GM21786 (cell line): ENCODE measurements at regions not wholly inside any gene's neighbourhood (a gene's known extent, or its start where the extent isn't known, plus 50 kb on each side); places are given as distances from the start of the nearest gene placed in this dataset.
"Not testable (repeated sequence)": the region's sequence is repeated elsewhere in the genome, so short reads cannot be mapped to it uniquely, and the experiment has no call there.

ENCODE experiments used
- ATAC-seq: cut with Tn5 transposase; IDR thresholded peaks from one replicate; pipeline ENCODE4 v1.9.1; 2021; ENCODE audit not compliant: unreplicated experiment

DNA sequence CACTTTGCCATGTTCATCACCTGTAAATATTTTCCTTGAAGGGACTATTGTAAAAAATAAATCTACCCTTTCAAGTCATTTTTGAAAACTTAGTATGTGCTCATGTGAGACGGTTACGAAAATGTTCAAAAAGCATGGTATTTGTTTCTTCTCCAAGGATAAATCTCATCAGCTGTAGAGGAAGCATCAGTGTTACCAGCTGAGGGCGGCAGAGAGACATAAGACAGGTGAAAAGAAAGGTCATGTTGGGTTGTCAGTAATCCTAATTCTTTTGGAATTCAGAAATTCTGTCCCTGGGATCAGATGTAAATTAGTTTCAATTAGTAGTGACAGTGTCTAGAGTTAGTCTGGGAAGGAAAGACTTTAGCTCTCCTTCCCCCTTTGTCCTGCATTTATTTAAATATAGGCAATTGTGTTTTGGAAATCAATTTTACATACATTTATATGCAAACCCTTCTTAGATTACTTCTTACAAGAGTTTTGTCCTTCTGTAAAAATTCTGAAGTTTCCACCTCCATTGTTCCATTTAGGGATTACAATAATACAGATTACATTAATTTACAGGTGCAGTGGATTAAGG is 791.9 kb upstream of the CDH6 start:
- no peak for ATAC-seq

DNA sequence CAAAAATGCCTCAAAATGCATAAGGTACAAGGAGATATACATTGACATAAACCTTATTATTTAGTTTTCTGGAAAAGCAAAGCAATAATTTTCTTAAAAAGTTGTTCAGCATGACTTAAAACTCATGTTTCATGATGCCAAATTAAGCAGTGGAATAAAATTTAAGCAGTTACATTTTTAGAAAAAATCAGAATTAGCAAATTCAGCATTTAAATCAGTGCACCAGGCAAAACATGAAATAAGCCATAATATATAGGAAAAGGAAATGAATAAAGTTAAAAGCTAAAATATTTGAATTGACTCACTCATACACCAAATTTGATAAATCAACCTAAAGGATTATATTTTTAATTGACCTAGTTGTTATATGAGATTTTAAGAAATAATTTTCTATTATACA is 795.1 kb upstream of the CDH6 start:
- no peak for ATAC-seq

DNA sequence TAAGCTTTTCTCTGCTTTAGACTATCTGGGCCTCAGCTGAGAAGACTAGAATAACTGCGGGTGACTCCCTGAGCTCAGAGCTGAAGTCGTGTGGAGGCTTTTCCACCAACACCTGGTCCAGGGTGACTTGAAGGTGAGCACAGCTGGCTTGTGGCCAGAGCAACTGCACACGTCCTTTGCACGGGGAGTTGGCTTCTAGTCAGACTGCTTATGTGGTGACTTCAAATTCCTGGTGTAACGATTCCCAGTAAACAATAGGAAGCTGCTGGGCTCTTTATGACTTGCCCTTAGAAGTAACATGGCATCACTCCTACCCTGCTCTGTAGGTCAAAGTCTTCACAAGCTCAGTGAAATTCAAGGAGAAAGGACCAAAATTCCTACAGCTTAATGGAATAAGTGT is 800.6 kb upstream of the CDH6 start:
- ATAC-seq = no peak

DNA sequence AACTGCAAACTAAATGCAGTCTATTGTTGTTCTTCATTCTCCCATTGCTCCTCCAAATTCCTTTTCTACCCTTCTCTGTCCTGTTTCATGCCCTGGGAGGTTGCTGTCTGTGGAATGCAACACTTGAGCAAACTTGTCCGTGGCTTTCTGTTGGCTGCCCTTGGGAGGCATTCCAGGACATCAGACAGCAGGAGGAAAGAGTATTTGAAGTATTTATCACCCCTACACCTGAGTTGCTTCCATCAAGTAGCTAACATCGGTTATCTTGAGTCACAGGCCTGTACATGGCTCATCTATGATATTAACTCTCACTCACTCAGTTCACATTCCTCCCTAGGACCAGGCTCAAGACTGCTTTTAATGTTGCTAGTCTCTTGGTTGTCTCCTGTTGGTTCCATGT is 803.4 kb upstream of the CDH6 start:
- no peak for ATAC-seq

DNA sequence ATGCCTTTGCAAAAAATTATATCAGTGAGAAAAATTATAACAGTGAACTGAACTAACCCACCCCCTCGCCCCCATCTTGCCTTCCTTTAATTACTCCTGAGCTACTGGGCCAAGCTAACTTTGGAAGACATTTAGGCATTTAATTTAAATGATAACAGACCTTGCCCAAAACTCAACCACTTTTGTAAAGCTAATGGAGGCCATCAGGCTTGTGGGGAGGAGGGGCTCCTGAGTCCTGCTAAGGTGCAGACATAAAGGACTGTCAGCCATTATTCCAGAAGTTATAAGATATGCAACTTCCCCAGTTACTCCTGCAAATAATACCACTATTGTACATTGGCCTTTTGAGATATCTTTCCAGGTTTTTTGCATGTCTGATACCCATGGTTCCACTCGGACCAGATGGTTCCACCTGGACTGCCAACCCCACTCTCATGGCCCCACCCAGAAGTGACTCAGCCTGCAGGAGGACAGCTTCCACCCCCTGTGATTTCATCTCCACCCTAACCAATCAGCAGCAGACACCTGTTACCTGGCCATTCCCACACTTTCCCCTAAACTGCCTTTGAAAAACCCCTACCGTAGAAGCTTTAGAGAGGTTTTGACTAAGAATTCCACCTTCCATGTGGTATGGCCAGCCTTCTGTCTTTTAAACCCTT is 805.4 kb upstream of the CDH6 start:
- ATAC-seq = no peak

DNA sequence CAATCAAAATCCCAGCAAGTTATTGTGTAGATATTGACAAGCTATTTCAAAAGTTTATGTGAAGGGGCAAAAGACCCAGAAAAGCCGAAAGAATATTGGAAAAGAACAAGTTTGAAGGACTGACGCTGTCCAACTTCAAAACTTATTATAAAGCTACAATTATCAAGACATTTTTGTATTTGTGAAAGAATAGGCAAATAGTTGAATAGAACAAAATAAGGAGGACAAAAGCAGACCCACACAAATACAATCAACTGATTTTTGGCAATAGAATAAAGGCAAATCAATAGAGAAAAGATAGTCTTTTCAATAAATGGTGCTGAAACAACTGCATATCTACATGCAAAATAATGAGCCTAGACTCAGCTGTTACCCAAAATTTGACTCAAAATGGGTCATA is 807.7 kb upstream of the CDH6 start:
- no peak for ATAC-seq

DNA sequence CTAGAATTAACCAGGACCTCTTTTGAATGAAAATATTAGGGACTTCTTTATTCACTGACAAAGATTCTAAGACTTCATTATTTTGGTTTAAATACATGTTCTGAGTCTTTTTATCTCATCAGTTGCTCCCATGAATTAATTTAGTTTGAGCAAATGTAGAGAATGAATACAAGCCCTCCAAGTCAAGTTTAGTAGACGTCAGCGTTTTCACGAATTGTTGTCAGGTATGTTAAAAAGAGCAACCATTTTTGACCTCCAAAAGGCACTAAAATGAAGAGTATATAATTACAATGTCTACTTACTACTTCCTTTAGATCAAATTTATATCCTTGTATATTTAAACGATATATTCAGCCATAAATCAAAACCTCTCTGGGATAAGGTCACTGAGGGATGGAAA is 809.3 kb upstream of the CDH6 start:
- no peak for ATAC-seq

DNA sequence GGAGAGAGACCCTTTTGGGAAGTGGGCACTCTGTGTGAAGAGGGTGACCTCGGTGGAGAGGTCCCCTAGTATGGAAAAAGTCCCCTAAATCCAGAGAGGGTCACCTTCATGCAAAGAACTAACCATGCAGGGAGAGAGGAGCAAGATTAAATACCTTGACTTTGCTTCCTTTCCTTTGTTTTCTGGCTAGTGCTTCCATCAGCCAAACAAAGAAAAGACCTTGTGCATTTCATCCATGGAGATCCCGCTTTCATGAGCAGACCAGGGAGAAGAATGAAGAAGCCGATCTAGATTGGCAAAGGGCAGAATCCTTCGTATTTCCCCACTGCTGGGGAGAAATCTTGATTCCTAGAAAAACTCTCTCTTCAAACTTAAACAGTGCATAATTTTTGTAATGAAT is 813.3 kb upstream of the CDH6 start:
- ATAC-seq = no peak

DNA sequence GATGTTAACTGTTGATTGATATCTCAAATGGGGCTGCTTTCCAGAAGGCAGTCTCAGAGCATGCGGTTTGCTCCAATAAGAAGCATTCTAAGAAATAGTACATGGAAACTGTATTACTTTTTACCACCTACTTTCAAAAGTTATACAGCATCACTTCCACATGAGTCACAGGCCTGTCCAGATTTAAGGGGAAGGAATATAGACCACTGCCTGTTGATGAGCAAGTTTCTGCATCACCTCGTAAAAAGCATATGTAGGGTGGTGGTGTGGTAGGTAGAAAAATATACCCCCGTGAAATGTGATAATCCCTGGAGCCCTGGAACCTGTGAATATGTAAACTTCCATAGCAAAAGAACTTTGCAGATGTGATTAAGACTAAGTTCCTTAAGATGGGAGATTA is 816.6 kb upstream of the CDH6 start:
- no peak for ATAC-seq

DNA sequence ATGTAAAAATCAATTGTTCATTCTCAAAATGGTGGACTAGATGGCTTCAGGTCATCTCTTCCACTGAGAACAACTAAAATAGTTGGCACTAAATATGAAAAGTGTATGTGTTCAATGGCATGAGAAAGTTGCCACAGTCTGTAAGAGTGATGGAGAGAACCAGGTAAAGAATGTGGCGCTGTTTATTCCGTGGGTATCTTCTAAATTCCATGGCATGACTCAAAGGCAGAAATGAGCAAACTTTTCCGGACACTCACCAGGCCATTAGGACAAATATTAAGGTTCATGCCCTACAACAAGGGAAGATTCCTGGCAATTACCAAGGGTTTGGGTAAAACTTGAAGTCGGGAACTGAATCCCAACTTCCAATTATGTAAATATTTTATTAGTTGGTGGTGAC is 825.4 kb upstream of the CDH6 start:
- no peak for ATAC-seq

DNA sequence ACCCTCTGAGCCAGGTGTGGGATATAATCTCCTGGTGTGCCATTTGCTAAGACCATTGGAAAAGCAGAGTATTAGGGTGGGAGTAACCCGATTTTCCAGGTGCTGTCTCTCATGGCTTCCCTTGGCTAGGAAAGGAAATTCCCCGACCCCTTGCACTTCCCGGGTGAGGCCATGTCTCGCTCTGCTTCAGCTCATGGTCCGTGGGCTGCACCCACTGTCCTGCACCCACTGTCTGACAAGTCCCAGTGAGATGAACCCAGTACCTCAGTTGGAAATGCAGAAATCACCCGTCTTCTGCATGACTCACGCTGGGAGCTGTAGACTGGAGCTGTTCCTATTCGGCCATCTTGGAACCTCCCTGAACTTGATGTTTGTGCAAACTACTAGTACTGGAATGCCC is 828.5 kb upstream of the CDH6 start:
- not testable (repeated sequence) for ATAC-seq

DNA sequence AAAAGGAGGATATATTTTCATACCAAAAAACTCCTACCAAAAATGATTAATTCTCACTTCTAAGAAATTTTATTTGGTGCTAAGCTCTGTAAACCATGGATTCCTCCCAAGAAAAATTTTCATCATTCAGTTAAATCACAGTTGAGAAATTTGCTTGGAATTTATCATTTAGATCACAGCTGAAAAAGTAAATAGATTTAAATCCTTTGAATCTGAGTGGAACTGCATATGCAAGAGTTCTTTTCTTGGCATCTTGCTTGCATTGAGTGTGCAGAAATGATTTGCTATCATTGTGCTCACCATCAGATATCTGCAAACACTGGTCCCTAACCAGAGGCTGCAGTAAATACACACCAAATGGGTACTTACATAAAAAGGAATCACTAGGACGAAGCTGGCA is 836.1 kb upstream of the CDH6 start:
- no peak for ATAC-seq

DNA sequence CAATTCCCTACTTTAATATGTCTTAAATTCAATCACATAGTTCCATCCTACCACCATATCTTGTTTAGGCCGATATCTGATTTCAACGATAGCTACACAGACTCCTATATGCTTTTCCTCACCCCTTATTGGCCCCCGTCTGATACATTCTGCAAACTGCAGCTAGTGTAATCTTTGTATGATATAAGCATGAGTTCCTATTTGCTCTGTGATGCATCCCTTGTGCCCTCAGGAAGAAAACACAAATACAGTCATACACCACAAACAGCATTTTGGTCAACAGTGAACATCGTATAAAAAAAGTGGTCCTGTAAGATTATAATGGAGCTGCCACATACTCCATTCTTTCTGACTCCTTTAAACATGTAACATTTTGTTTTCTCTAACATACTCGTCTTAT is 837.8 kb upstream of the CDH6 start:
- no peak for ATAC-seq

DNA sequence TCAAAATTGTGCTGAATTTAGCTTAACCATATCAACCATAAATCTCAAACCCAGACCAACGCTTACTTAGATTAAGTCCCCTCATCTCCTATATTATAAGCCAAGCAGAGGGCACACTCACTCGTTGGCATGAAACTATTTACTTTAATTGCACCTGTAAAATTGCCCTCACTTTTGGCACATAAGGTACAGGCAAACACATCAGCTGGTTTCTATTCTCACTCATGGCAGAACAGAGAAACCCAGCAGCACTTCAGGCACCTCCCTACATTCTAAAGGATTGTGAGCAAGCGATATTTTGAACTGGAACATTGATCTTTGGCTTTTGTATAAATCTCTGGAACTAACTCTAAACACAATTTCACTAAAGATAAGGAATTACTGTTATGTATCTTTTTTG is 845.6 kb upstream of the CDH6 start:
- no peak for ATAC-seq

DNA sequence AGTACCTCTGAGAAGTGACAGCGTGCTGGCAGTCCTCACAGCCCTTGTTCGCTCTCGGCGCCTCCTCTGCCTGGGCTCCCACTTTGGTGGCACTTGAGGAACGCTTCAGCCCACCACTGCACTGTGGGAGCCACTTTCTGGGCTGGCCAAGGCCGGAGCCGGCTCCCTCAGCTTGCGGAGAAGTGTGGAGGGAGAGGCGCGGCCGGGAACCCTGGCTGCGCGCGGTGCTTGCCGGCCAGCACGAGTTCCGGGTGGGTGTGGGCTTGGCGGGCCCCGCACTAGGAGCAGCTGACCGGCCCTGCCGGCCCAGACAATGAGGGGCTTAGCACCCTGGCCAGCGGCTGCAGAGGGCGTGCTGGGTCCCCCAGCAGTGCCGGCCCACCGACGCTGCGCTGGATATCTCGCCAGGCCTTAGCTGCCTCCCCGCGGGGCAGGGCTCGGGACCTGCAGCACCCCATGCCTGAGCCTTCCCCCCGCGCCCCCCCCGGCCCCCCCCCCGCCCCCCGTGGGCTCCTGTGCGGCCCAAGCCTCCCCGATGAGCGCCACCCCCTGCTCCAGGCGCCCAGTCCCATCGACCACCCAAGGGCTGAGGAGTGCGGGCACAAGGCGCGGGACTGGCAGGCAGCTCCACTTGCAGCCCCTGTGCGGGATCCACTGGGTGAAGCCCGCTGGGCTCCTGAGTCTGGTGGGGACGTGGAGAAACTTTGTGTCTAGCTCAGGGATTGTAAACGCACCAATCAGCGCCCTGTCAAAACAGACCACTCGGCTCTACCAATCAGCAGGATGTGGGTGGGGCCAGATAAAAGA is 847.7 kb upstream of the CDH6 start:
- ATAC-seq = not testable (repeated sequence)

DNA sequence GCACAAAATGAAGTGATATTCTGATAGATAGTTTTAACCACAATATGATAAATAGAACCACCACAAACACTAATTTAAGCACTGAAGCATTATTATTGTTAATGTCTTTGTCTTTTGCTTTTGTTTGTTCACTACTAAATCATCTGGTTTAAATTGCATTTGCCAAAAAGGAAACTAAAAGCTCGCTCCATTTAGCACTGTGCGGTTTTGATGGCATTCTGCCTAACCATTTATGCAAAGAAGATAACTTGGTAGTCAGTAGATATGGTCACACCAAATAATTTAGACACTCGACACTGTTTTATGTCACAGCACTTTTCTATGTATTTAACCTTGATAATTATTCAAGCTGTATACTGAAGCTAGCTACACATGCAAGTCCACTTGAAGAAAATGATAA is 849.8 kb upstream of the CDH6 start:
- ATAC-seq = no peak

DNA sequence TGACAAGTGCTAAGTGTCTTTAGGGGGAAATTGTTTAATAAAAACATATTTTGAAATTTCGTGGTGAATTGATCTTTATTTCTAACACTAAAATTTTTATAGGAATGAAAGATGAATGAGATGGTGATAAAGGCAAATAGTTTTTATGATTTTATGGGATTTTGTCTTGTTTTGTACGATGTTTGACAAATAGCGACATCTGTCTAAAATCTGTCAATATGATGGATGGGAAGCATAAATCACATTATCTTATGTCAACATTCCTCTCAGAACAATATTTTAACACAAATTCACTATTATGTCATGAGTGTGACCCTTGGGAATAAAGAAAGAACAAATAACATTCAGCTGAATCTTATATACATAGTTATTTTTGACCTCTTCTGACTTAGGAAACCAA is 852.0 kb upstream of the CDH6 start:
- ATAC-seq = no peak

DNA sequence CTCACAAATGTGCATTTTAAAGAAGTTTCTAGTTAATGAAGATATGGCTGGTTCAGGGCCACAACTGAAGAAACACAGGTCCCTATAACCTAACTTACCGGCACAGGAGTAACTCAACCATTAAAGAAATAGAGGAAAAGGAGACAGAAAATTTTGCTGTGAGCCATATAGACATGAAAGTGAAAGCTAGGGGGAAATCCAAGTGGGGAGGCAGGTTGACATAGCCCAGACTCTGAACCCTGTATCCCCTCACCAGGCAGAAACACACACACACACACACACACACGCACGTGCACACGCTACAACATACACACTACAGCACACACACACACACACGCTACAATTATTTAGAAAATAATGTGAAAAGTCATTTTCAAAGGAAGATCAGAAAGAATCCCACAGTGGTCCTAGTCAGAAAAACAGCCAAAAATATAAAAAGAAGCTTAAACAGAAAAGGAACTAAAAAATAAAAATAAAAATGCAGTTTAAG is 856.4 kb upstream of the CDH6 start:
- ATAC-seq = no peak

DNA sequence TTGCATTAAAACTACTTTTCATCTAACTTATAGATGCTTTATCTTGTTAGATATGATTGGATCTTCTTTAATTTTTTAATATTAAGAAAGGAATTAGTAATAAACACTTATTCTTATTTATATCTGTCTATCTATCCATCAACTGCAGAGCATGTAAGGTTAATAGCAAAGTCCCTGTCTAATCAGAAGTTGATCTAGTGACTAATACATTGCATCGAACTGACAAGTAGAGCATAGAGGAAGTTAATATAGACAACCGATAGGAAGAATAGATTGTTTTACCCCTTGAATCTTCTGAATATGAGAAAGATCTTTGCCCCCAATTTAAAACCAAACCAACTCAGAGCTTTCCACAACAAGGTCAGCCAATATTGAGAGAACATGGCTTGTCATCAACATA is 862.0 kb upstream of the CDH6 start:
- ATAC-seq = no peak

DNA sequence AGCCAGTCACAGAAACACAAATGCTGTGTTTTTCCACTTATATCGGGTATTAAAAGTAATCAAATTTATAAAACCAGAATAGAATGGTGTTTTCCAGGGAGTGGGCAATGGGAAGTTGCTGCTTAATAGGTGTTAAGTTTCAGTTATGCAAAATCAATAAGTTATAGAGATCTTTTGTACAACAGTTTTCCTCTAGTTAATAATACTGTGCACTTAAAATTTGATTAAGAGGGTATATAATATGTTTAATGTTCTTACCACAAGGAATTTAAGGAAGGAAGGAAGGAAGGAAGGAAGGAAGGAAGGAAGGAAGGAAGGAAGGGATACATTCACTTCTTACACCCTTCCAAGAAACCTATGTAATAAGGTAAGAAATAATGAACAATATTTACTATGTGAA is 867.7 kb upstream of the CDH6 start:
- no peak for ATAC-seq

DNA sequence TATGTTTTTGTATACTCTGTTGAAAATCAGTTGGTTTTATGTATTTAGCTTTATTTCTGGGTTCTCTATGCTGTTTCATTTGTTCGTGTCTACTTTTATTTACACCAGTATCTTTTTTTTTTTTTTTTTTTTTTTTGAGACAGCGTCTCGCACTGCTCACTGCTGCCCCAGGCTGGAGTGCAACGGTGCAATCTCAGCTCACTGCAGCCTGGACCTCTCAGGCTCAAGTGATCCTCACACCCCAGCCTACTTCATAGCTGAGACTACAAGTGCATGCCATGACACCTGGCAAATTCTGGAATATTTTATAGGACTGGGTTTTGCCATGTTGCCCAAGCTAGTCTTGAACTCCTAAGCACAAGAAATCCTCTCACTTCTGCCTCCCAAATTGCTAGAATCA is 869.4 kb upstream of the CDH6 start:
- no peak for ATAC-seq

DNA sequence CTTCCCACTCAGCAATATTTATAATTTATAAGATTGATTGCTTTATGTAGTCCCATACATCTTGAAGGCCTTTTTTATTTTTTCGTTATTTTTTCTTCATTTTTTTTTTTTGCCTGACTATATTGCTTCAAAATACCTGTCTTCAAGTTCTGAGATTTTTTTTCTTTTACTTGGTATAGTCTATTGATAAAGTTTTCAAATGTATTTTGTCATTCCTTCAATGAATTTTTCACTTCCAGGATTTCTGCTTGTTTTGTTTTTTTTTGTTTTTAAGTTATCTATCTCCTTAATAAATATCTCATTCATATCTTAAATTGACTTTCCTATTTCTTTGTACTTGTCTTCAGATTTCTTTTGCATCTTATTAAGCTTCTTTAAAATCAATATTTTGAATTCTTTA is 905.6 kb upstream of the CDH6 start:
- no peak for ATAC-seq
